ENCODE measurements at regions not wholly inside any gene's neighbourhood (a gene's known extent, or its start where the extent isn't known, plus 50 kb on each side); places are given as distances from the start of the nearest gene placed in this dataset.

- intact Hi-C loops (cut with DNase I; ENCODE audit: low total_unique reads): no loop called here
- 96% methylated on average over 10 of the region's 11 CpGs; no CpG with 5 or more reads in 1 of the 2 donors for WGBS, 2 donors (ENCODE audit: low coverage in 1 of 2)
- no peak overlapping the region for H3K27ac ChIP-seq
- in situ Hi-C loops (cut with MboI; ENCODE audit: low pct_ligation_motif_present in 1 of 4, low pct_unique_long_range_greater_than_20kb in 1 of 4, low sequenced_read_pairs in 3 of 4): no loop called here
- no peak overlapping the region for H3K4me3 ChIP-seq
- no peaks in the 10 kb centered on the region for H3K27me3 ChIP-seq
- H3K9me3 ChIP-seq: no peaks in the 10 kb centered on the region
- H3K36me3 ChIP-seq: no peaks in the 10 kb centered on the region
- no peak for DNase-seq
- no peak for TF ChIP-seq POLR2A (IDR thresholded peaks at IDR 0.05)
- TF ChIP-seq EP300 (IDR thresholded peaks at IDR 0.05; ENCODE audit: low read depth): no peak
- H3K4me1 ChIP-seq: peaks cover 0 to 7% (median 0%) of the 10 kb centered on the region in 4 donors
Measured at GRCh38 chr2:20512061-20512605, 65.3 kb downstream of the RHOB start.

- in situ Hi-C loops (cut with MboI; ENCODE audit: low pct_ligation_motif_present in 1 of 4, low pct_unique_long_range_greater_than_20kb in 1 of 4, low sequenced_read_pairs in 3 of 4): no loop called here
- Histone ChIP-seq H3K27me3 (no peaks in the 10 kb centered on the region), H3K36me3 (no peaks in the 10 kb centered on the region), H3K9me3 (no peaks in the 10 kb centered on the region), H3K4me1 (peaks cover 0 to 11% (median 0%) of the 10 kb centered on the region in 4 donors), H3K27ac (no peak overlapping the region), H3K4me3 (no peak overlapping the region)
- WGBS, 2 donors (ENCODE audit: low coverage in 1 of 2): 76 to 100% methylated on average over 2 to 7 of the region's 7 CpGs
- no peak for DNase-seq
- TF ChIP-seq CTCF (IDR thresholded peaks at IDR 0.05): no peak
- TF ChIP-seq POLR2AphosphoS5 (IDR thresholded peaks at IDR 0.05): no peak
- no peak for TF ChIP-seq POLR2A (IDR thresholded peaks at IDR 0.05)
- TF ChIP-seq EP300 (IDR thresholded peaks at IDR 0.05; ENCODE audit: low read depth): no peak
- intact Hi-C loops (cut with DNase I; ENCODE audit: low total_unique reads): no loop called here
Measured at GRCh38 chr2:20513946-20514345, 67.1 kb downstream of the RHOB start.

- Histone ChIP-seq H3K36me3 (no peaks in the 10 kb centered on the region), H3K4me3 (no peak overlapping the region), H3K9me3 (no peaks in the 10 kb centered on the region), H3K4me1 (peaks cover 0 to 11% (median 0%) of the 10 kb centered on the region in 4 donors), H3K27ac (no peak overlapping the region), H3K27me3 (no peaks in the 10 kb centered on the region)
- intact Hi-C loops (cut with DNase I; ENCODE audit: low total_unique reads): no loop called here
- 80 to 92% methylated on average over 4 to 8 of the region's 8 CpGs for WGBS, 2 donors (ENCODE audit: low coverage in 1 of 2)
- in situ Hi-C loops (cut with MboI; ENCODE audit: low pct_ligation_motif_present in 1 of 4, low pct_unique_long_range_greater_than_20kb in 1 of 4, low sequenced_read_pairs in 3 of 4): no loop called here
- TF ChIP-seq CTCF (IDR thresholded peaks at IDR 0.05): no peak
- TF ChIP-seq POLR2A (IDR thresholded peaks at IDR 0.05): no peak
- TF ChIP-seq EP300 (IDR thresholded peaks at IDR 0.05; ENCODE audit: low read depth): no peak
- peak in 1 of 3 donors; percentile 32 for TF ChIP-seq POLR2AphosphoS5 (IDR thresholded peaks at IDR 0.05)
- DNase-seq: peak; percentile 29
Measured at GRCh38 chr2:20514596-20515269, 67.9 kb downstream of the RHOB start.

- Histone ChIP-seq H3K9me3 (no peaks in the 10 kb centered on the region), H3K36me3 (no peaks in the 10 kb centered on the region), H3K27me3 (no peaks in the 10 kb centered on the region), H3K27ac (peak overlapping the region in 3 of 4 donors; percentile 21 to 34 (median 23)), H3K4me3 (no peak overlapping the region), H3K4me1 (peaks cover 0 to 11% (median 0%) of the 10 kb centered on the region in 4 donors)
- DNase-seq: no peak
- intact Hi-C loops (cut with DNase I; ENCODE audit: low total_unique reads) (no loop called here), in situ Hi-C loops (cut with MboI; ENCODE audit: low pct_ligation_motif_present in 1 of 4, low pct_unique_long_range_greater_than_20kb in 1 of 4, low sequenced_read_pairs in 3 of 4) (no loop called here)
- TF ChIP-seq POLR2AphosphoS5 (IDR thresholded peaks at IDR 0.05) (no peak), CTCF (IDR thresholded peaks at IDR 0.05) (no peak), POLR2A (IDR thresholded peaks at IDR 0.05) (no peak), EP300 (IDR thresholded peaks at IDR 0.05; ENCODE audit: low read depth) (no peak)
- 86 to 89% methylated on average over 9 to 14 of the region's 14 CpGs for WGBS, 2 donors (ENCODE audit: low coverage in 1 of 2)
Measured at GRCh38 chr2:20515290-20516220, 68.7 kb downstream of the RHOB start.
